GM21576 (cell line): ENCODE measurements at regions not wholly inside any gene's neighbourhood (a gene's known extent, or its start where the extent isn't known, plus 50 kb on each side); places are given as distances from the start of the nearest gene placed in this dataset.
"Not testable (repeated sequence)": the region's sequence is repeated elsewhere in the genome, so short reads cannot be mapped to it uniquely, and the experiment has no call there.

Experiments used
- ATAC-seq: cut with Tn5 transposase; IDR thresholded peaks from one replicate; pipeline ENCODE4 v1.9.1; 2021; ENCODE audit warnings: mild to moderate bottlenecking, moderate library complexity; ENCODE audit not compliant: unreplicated experiment

DNA sequence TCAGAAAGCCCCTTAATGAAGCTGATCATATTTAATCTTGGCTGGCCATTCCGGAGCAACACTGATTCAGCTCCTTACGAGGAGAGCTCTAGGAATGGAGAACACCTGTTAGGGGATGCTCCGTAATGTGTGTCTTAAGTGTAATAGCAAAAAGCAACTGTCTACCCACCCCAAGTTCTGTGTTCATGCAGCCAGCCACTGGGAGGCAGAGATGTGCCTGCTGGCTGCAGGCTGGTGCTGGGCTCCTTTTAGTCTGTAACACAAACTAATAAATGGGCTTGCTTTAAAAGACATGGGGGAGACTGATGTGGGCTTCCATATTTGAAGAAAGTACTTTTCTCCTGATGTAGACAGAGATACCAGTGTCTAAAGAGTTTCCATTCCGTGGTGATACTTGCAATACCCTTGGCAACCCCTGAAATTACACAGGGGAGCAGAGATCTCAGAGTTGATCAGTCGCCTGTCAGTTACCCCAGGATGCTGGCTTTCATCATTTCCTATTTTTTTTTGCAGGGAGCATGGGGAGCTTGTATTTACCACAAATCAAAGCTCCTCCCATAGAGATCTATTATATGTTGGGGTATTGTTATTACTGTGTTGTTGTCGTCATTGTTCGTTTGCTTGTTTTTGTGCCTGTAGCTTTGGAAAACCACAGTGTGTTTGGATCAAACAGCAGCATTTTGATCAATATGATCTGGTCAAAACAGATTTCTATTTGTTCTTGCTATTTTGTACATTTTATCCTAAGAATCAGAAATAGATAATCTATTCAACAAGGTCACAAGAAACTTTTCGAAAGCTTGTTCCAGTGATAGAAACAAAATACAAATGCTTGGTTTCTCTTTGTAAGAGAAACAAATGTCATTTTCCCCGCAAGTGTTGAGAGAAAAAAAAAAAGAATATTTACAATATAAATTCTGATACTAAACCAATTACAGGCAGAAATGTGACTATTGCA, 65.8 kb downstream of the MTX3 start:
- ATAC-seq, result no peak

DNA sequence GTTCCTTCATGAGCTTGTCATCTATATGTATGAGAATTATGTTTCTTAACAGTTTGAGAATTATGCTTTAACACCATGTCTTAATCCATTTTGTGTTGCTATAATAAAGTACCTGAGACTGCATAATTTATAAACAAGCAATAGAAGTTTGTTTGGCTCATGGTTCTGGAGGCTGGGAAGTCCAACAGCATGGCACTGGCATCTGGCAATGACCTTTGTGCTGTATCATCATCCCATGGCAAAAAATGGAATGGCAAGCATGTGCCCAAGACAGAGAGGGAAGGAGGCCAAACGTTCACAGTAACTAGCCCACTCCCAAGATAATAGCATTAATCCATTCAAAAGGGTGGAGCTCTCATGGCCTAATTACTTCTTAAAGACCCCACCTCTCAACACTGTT, 67.6 kb downstream of the MTX3 start:
- no peak for ATAC-seq

DNA sequence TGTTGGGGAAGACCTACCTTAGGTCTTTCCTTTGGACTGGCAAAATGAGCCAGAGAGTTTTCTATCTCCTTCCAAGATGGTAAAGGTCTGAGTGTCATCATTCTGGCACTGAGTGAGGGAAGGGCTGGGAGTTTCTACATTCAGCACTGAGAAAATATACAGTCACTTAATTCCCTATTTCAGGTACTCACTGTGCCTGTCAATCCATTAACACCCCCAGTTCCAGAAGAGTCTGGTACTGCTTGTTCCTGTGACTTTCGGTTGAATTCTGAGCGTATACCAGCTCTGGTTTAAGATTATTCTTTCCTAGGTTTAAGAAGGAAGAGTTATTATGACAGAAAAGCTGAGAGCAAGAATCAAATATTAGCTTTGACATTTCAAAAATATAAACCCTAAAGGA, 68.4 kb downstream of the MTX3 start:
- ATAC-seq, result no peak

DNA sequence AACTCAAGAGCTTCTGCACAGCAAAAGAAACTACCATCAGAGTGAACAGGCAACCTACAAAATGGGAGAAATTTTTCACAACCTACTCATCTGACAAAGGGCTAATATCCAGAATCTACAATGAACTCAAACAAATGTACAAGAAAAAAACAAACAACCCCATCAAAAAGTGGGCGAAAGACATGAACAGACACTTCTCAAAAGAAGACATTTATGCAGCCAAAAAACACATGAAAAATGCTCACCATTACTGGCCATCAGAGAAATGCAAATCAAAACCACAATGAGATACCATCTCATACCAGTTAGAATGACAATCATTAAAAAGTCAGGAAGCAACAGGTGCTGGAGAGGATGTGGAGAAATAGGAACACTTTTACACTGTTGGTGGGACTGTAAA, 83.6 kb downstream of the MTX3 start:
- not testable (repeated sequence) for ATAC-seq

DNA sequence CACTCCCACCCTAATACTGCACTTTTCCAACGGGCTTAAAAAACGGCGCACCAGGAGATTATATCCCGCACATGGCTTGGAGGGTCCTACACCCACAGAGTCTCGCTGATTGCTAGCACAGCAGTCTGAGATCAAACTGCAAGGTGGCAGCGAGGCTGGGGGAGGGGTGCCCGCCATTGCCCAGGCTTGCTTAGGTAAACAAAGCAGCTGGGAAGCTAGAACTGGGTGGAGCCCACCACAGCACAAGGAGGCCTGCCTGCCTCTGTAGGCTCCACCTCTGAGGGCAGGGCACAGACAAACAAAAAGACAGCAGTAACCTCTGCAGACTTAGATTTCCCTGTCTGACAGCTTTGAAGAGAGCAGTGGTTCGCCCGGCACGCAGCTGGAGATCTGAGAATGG, 88.5 kb downstream of the MTX3 start:
- not testable (repeated sequence) for ATAC-seq

DNA sequence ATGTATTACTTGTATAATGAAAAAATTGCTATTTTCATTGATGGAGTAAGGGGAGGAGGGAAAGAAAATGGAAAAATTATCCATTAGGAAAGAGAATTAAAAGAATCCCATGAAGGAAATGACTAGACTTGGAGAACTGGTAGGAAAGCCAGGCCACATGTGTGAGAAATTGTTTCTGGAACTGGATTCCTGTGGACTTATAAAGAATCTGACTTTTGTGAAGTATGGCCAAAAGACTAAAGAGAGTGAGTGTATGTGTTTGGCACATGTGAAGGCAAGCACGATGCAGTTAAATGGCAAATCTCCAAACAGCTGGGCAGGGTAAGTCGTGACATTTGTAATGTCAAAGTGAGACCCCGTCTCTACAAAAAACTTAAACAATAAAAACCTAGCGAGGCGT, 89.4 kb downstream of the MTX3 start:
- ATAC-seq, result no peak

DNA sequence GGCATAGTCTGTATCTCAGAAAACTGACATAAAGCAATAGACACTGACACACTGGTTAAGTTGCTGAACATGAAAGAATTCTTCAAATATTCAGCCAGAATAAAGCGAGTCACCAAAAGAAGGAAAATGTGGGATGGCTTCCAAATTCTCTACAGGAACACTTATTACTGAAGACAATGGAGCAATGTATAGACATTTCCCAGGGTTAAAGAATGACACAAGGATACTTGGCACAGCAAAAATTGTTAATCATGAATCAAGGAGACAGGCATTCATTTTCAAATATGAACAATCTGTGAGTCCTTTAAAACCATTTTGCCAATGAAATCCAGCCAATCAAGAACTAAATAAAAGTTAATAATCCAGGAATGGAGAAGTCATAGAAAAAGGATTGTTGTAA, 92.5 kb downstream of the MTX3 start:
- no peak for ATAC-seq

DNA sequence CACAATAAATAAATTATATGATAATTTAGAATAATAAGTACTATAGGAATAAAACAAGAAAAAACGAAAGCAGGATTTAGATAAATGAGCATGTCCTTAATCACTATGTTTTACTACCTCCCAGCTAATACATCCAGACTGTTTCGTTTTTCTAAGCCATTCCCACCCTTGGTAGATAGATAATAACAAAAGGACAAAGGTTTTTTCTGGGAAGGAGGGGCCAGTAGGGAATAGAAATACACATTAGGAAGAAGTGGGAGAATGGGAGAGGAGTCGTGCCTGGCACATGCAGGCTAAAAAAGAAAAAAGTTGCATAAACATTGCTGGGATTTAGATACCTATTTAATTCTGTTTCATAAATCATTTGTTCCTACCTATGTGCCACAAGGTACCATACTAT, 97.1 kb downstream of the MTX3 start:
- ATAC-seq, result no peak

DNA sequence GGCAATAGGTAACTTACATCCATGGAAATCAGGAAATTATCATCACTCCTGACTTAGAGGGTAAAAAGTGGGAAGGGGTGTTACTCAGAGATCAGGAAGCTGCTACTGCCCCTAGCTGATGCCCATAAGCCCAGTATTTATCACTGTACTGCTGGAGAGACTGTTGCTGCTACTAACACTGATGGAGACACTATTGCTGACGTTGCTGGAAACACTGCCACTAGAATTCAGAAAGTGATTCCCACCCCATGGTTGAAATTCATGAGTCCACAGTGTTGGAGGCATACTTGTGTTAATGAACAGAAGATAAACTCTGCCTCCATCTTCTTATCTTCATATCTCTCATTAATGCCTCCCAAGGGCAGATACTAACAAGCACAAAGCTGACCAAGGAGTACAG, 97.6 kb downstream of the MTX3 start:
- ATAC-seq, result no peak

DNA sequence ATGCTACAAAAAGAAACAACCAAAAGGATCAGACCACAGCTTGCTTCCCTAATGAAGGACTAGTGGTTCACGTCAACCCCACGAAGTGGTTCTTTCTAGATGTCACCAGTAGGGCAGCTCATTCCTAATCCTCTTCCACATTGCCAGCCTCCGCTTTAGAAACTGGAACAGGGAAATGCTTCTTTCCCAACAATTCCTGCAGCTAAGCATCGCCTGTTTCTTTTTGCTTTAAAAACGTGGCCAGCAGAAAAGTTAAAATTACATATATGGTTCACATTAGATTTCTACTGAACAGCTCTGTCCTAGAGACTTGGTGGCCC, 100.2 kb downstream of the MTX3 start:
- no peak for ATAC-seq

DNA sequence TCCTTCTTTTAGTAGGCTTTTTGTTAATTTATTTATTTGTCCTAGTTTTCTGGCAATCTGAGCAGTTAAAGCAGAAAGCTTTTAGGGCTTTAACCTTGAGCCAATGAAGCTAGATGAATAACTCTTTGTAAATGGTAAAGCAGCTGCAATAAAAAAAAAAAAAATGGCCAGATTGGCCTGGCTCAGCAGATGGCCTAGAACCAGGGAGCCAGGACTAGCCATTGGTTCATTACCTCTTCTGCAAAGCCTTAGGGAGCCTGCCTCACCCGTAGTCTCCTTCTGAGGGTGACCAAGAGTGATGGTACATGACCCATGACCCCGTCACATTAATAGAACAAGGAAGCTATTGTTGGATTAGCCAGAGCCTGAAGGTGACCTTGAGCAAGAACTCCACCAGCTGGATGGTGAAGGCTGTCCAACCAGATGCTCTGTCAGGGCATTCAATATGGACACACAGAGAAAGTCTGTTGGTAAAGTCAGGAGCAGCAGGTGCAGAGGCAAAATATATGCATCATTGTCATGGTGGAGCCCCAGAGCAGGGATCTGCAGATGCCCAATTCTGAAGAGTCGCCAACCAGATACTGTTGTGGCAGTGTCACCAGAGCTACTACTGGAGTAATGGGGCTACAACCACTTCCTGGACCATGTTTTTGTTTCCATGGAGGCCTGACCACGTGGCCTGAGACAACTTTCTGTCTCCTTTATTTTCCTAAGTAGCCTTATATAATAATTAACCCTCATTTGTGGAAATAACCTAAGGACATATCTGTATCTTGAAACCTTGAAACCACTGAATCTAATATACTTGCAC, 100.7 kb downstream of the MTX3 start:
- no peak for ATAC-seq

DNA sequence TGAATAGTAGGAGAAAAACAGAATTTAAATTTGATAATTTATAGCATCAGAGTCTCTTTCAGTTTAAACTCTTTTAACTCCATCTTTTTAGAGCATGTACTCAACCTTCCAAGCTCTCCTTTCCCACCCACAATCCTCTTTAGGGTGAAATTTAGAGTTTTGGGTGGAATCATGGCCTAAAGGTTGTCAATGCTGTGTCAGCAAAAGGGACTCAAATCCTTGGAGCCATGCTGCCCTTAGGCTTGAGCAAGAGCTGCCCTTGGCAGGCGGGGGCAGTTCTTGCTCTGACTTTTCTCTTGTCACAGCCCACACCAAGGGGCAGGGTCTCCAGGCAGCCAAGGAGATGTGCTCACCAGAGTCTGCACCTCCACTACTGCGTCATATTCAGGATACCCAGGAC, 102.4 kb downstream of the MTX3 start:
- ATAC-seq, result no peak

DNA sequence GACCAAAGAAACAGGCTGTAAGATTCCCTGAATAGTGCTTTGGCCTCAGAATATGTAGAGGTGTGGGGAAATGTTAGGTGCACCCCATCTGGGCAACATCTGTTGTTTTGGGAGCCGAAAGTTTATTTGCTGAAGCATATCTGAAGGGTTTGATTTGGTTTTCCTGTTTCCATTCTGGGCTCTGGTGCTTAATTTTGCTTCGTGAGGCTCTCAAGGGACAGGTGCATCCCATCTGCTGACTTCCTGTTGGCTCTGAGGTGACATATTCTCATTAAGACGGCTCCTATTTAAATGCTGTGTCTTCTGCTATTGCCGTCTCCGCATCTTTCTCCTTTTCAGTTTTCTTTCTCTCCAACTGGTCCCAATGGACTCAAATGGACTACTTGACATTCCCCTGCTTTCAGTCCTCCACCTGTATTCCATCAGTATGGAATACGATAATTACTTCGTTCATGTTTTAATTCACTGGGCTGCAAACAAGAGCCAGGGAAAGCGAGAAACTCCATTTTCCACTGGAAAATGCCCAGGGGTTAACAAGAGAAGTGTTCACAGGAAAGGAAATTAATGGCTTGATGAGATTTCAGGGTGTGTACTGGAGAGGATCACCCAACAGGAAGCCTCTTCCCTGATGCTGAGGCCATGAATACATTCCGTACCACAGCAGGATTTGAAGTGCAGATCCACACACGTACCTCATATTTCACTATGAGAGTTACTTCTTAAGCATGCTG, 104.0 kb downstream of the MTX3 start:
- ATAC-seq, result no peak

DNA sequence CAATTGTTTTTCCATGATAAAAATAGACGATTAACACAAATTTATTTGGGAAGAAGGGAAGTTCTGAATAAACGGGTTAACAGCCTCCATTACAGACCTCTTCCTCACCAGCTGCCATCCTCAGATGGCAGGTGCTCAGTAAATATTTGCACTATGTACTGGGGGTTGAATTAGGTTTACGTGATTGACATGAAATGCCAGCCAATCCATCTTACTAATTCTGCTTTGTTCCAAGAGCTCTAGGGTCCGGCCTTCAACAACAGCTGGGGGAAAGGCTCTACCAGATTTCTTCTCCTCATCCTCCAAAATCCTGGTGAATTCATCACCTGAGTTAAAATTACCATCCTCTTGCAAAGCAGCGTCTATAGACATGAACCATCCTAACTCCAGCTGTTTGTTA, 104.6 kb downstream of the MTX3 start:
- no peak for ATAC-seq

DNA sequence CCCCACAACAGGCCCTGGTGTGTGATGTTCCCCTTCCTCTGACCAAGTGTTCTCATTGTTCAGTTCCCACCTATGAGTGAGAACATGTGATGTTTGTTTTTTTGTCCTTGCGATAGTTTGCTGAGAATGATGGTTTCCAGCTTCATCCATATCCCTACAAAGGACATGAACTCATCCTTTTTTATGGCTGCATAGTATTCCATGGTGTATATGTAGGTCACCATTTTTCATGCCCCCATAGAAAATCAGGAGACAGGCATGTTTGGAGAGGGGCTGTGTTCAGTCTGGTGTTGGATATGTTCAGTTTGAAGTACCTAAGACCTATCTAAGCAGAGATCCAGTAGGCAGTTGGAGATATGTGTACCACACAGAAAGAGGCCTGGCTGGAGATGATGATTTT, 111.2 kb downstream of the MTX3 start:
- ATAC-seq, result not testable (repeated sequence)

DNA sequence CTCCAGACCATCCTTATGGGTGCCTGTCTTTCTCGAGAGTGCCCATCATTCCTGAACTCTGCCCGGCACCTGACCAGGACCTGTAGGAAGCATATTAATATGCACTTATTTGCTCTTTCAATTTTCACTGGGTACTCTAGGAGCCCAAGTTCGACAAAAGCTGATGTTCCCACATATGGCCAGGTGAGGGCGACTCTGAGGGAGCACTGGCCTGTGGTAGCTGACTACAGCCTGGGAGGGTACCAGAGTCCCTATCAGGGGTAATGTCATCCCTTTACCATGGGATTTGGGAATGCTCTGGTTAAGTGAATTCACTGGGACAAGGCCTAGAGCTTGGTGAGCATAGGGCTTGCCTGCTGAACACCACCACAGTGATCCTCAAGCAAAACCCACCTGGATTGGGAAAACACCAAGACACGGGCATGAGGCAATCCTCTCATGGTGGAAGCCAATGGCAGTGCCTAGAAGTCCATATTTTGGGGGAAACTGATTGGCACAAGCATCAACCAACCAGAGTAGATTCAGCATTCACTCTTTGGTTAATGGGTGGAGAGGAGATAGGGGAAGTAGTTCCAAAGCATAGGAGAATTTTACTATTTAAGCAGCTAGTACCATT, 112.2 kb downstream of the MTX3 start:
- ATAC-seq, result no peak

DNA sequence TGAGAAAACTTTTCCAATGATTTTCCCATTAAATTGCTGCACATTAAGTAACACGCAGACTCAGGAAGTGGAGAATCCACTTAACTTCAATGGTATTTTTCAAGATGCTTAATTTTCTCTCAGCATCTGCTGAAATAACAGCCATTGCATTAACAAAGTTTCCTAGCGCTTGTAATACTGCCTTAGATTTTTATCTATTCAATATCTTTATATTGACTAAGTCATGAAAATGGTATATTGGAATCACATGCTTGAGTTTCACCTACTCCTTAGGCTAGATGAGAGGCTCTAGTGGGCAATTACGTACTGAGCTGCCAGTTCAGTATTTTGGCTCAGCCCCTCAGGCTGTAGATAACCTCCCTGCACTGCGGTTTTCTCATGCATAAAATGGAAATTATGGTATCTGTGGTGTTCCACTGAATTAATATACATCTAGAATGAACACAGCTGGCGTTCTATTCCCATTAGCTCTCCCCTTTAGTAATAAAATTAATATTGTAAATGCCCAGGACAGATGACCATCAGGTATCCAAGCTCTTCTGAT, 112.9 kb downstream of the MTX3 start:
- no peak for ATAC-seq

DNA sequence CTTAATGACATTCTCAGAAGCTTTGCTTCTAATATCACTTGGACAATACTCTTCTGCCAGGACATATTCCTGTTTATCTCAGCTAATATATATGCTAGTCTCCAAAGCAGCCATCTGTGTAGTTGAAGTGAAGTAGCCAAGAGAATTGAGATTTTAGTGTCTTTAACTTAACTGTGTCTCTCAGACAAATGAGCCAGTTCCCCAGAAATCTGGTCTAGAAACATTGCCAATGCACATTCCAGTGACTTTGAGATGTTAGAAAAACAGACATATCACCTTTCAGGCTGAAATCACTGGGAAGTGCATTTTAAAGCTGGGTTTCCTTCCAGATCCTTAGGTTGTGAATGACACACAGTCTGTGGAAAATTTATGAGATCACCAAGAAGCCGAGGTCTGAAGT, 114.6 kb downstream of the MTX3 start:
- ATAC-seq, result no peak

DNA sequence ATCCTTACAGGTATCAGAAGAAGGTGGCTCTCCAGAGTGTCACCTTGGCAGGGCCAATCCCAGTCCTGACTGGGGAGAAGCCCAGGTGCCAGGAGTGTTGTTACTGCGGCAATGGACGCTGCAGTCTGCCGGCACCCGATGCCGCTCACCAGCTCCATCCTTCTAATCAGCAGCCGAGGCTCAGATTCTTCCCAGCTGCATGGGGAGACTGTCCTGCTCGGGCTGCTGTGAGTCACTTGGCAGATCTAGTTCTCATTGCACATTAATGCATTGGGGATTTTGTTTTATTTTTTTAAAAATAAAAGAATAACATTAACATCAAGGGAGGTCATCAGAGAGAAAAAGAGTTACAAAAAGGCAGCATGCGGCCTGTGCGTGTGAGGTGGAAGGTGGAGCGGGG, 115.8 kb downstream of the MTX3 start:
- ATAC-seq, result no peak

DNA sequence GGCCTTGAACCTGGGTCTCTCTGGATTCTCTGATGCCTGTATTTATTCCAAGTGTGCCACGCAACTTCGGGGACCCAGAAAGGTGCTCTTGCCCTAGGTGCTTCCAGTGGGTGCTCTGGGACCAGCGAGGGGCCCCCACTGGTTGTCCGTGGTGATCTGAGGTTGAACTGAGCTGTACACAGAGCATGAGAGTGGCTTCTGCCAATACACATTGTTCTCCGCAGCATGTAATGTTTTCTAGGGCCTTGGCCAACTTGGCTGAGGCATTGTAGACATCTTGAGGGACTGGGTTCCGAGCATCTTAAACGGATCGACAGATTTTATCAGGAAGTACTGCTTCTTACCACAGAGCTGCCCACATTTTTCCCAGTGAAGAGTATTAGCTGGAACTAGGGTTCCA, 117.9 kb downstream of the MTX3 start:
- no peak for ATAC-seq

DNA sequence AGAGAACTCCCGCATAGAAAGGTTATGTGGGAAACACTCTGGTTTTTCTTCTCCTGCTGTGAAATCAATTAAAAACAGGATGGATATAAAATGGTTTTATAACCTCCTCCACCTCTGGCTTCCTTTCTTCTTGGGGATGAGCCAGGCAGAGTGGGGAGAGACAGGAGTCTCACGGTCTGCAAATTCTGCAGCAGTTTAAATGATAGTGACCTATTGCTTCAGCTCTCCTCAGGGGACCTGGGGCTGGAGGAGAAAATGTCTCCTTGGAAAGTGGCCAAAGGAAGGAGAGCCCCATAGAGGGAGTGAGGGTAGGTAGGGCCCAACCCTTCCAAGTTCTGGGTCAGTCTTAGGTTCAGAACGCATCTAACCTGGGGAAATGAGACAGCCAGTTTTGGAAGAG, 118.8 kb downstream of the MTX3 start:
- ATAC-seq, result no peak
